Stomach (tissue), 8 donors: ENCODE measurements at regions not wholly inside any gene's neighbourhood (a gene's known extent, or its start where the extent isn't known, plus 50 kb on each side); places are given as distances from the start of the nearest gene placed in this dataset.
"Not testable (repeated sequence)": the region's sequence is repeated elsewhere in the genome, so short reads cannot be mapped to it uniquely, and the experiment has no call there.

ENCODE experiments used
- DNase-seq, 2 donors: peaks; one replicate each; pipeline versions ENCODE4 v3.0.0 to v3.0.0-alpha.2; 2013 to 2019
- H3K27ac ChIP-seq, 5 donors: fragments of 200-600 bp in 4 of 5; sonication (generic) in 4 of 5; one replicate each; pipeline ENCODE4 v1.5.1; 2013 to 2019; ENCODE audit warnings: mild to moderate bottlenecking in 1 of 5, moderate library complexity in 1 of 5
- H3K27me3 ChIP-seq, 3 donors: fragments of 200-600 bp; sonication (generic); one replicate each; pipeline ENCODE4 v1.5.1; 2017 to 2019; ENCODE audit warnings: mixed run types in 1 of 3
- H3K36me3 ChIP-seq, 4 donors: fragments of 200-600 bp; sonication (generic); 1 replicate in 3 of 4; 2 replicates in 1 of 4; pipeline ENCODE4 v1.5.1; 2016 to 2019
- H3K4me1 ChIP-seq, 4 donors: fragments of 200-600 bp; sonication (generic); one replicate each; pipeline ENCODE4 v1.5.1; 2016 to 2019
- H3K4me3 ChIP-seq, 4 donors: fragments of 200-600 bp; sonication (generic) in 3 of 4; one replicate each; pipeline ENCODE4 v1.5.1; 2016 to 2019; ENCODE audit warnings: mild to moderate bottlenecking in 1 of 4
- H3K9me3 ChIP-seq, 4 donors: fragments of 200-600 bp; sonication (generic); one replicate each; pipeline ENCODE4 v1.5.1; 2016 to 2019
- EP300 ChIP-seq: sonication (generic); formaldehyde crosslinking; IDR thresholded peaks from one replicate; pipeline ENCODE4 v1.6.1; 2017; ENCODE audit warnings: antibody characterized with exemption
- POLR2A ChIP-seq, 4 donors: fragments of 450-650 bp; IDR thresholded peaks; one replicate each; pipeline ENCODE4 v1.6.1; 2016; ENCODE audit warnings: antibody characterized with exemption in 4 of 4, control low read depth in 2 of 4, mild to moderate bottlenecking in 1 of 4, moderate library complexity in 1 of 4
- POLR2AphosphoS5 ChIP-seq, 3 donors: sonication (generic); formaldehyde crosslinking; IDR thresholded peaks; one replicate each; pipeline ENCODE4 v1.6.1; 2016; ENCODE audit warnings: antibody characterized with exemption in 3 of 3
- WGBS, 5 donors: extraction: QIAGEN DNeasy Blood & Tissue Kit in 3 of 5; methylation state at CpG; one replicate each; pipeline versions ENCODE4 v1.1.5 to v1.1.7; 2013 to 2018; 5-methylcytosine and 5-hydroxymethylcytosine counted together
- intact Hi-C: fragments of 100-400 bp; cut with DNase I; formaldehyde crosslinking; loops from one replicate; pipeline ENCODE4 v1.15.1; 2023; ENCODE audit warnings: low total_unique reads
- TF ChIP-seq, protein P1 (sequence below), 7 experiments: fragments of 450-650 bp in 4 of 7; fragments of 200-600 bp in 3 of 7; sonication (generic) in 3 of 7; IDR thresholded peaks; one replicate each; pipeline ENCODE4 v1.5.1; 2016 to 2019; ENCODE audit warnings: antibody characterized with exemption in 7 of 7, control low read depth in 2 of 7, mild to moderate bottlenecking in 1 of 7
- donor health status: healthy with polysubstance abuse.
- donor health status: Bipolar disorder and iron deficiency.
- donor health status: healthy.

- Histone ChIP-seq H3K27me3 (no peaks in the 10 kb centered on the region), H3K4me3 (no peak overlapping the region), H3K4me1 (peaks cover 0 to 8% (median 3%) of the 10 kb centered on the region in 4 donors), H3K9me3 (no peaks in the 10 kb centered on the region), H3K27ac (no peak overlapping the region), H3K36me3 (no peaks in the 10 kb centered on the region)
- peak in 1 of 2 donors; percentile 48 for DNase-seq
- TF ChIP-seq, protein P1, sequence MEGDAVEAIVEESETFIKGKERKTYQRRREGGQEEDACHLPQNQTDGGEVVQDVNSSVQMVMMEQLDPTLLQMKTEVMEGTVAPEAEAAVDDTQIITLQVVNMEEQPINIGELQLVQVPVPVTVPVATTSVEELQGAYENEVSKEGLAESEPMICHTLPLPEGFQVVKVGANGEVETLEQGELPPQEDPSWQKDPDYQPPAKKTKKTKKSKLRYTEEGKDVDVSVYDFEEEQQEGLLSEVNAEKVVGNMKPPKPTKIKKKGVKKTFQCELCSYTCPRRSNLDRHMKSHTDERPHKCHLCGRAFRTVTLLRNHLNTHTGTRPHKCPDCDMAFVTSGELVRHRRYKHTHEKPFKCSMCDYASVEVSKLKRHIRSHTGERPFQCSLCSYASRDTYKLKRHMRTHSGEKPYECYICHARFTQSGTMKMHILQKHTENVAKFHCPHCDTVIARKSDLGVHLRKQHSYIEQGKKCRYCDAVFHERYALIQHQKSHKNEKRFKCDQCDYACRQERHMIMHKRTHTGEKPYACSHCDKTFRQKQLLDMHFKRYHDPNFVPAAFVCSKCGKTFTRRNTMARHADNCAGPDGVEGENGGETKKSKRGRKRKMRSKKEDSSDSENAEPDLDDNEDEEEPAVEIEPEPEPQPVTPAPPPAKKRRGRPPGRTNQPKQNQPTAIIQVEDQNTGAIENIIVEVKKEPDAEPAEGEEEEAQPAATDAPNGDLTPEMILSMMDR (IDR thresholded peaks at IDR 0.05): no peak
- TF ChIP-seq EP300 (no peak), POLR2AphosphoS5 (IDR thresholded peaks at IDR 0.05) (no peak), POLR2A (IDR thresholded peaks at IDR 0.05) (no peak)
- 13 to 27% (median 20%) methylated on average over 2 of the region's 2 CpGs for WGBS, 5 donors
- intact Hi-C loops: no loop called here
Observed at GRCh38 chr7:115178835-115179234, 256.9 kb downstream of the MDFIC start.

GRCh38 chr7:115177823-115178222, 255.9 kb downstream of the MDFIC start:
- intact Hi-C loops: no loop called here
- TF ChIP-seq, protein P1 (IDR thresholded peaks at IDR 0.05): no peak
- TF ChIP-seq POLR2A (IDR thresholded peaks at IDR 0.05) (no peak), POLR2AphosphoS5 (IDR thresholded peaks at IDR 0.05) (no peak), EP300 (no peak)
- 86 to 95% (median 89%) methylated on average over 3 of the region's 3 CpGs for WGBS, 5 donors

GRCh38 chr7:115177103-115177502, 255.2 kb downstream of the MDFIC start:
- H3K27ac ChIP-seq: no peak overlapping the region
- H3K4me3 ChIP-seq: no peak overlapping the region
- H3K4me1 ChIP-seq: peaks cover 0 to 8% (median 3%) of the 10 kb centered on the region in 4 donors
- intact Hi-C loops: no loop called here
- 55 to 64% (median 59%) methylated on average over 1 of the region's 1 CpG for WGBS, 5 donors
- TF ChIP-seq EP300: no peak
- TF ChIP-seq POLR2AphosphoS5 (IDR thresholded peaks at IDR 0.05): no peak
- no peak for TF ChIP-seq POLR2A (IDR thresholded peaks at IDR 0.05)
- TF ChIP-seq, protein P1 (IDR thresholded peaks at IDR 0.05): no peak
- no peaks in the 10 kb centered on the region for H3K9me3 ChIP-seq
- no peaks in the 10 kb centered on the region for H3K36me3 ChIP-seq
- no peak for DNase-seq
- H3K27me3 ChIP-seq: no peaks in the 10 kb centered on the region

More at GRCh38 chr7:115177823-115178222, 255.9 kb downstream of the MDFIC start:
- Histone ChIP-seq H3K4me3 (no peak overlapping the region), H3K36me3 (no peaks in the 10 kb centered on the region), H3K27me3 (no peaks in the 10 kb centered on the region), H3K9me3 (no peaks in the 10 kb centered on the region), H3K4me1 (peaks cover 0 to 8% (median 3%) of the 10 kb centered on the region in 4 donors), H3K27ac (no peak overlapping the region)
- DNase-seq: no peak

DNA sequence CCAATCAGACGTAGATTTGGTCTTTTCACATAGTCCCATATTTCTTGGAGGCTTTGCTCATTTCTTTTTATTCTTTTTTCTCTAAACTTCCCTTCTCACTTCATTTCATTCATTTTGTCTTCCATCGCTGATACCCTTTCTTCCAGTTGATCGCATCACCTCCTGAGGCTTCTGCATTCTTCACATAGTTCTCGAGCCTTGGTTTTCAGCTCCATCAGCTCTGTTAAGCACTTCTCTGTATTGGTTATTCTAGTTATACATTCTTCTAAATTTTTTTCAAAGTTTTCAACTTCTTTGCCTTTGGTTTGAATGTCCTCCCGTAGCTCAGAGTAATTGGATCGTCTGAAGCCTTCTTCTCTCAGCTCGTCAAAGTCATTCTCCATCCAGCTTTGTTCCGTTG, 250.5 kb downstream of the MDFIC start:
- H3K4me3 ChIP-seq, DNase-seq, H3K36me3 ChIP-seq, H3K27me3 ChIP-seq, H3K4me1 ChIP-seq, H3K27ac ChIP-seq, intact Hi-C loops, H3K9me3 ChIP-seq: not testable (repeated sequence)
- 91 to 97% (median 94%) methylated on average over 4 to 8 of the region's 8 CpGs for WGBS, 5 donors

DNA sequence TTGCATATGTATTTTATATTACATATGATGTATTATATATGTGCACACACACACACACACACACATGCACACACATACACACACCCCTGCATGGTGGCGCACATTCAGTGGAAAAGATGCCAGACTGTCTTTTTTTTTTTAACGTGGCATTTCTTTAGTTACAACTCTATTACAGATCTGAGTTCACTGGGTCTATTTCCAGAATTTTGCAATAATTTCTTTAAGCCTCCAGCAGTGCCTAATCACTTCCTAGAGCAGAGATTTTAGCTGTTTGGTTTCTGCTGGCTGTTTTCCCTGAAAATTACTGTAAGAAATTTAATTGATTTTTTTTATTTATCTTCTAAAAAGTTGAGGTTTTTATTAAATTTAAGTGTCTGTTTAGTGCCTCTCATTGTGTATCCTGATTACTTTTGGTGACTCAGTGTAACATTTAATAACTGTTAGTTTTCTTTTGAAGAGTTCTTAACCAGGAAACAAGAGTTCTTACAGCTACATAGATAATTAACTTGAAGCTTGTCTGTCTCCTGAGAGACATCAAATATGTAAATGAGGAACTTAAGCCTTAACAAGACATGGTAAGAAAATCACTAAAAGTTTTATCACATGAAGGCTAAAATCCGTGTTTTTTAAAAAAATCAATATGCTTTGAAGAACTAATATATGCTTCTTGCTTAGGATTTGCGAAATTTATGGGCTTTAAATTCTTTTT, 232.0 kb downstream of the MDFIC start:
- no peak overlapping the region for H3K4me3 ChIP-seq
- H3K36me3 ChIP-seq: no peaks in the 10 kb centered on the region
- no peaks in the 10 kb centered on the region for H3K27me3 ChIP-seq
- no peak overlapping the region for H3K27ac ChIP-seq
- DNase-seq: no peak
- H3K9me3 ChIP-seq: no peaks in the 10 kb centered on the region
- WGBS, 5 donors: 69 to 82% (median 78%) methylated on average over 4 of the region's 4 CpGs
- no peaks in the 10 kb centered on the region for H3K4me1 ChIP-seq
- TF ChIP-seq POLR2A (IDR thresholded peaks at IDR 0.05) (no peak), POLR2AphosphoS5 (IDR thresholded peaks at IDR 0.05) (no peak), EP300 (no peak)
- intact Hi-C loops: no loop called here
